Peyer's patch (tissue), 4 donors: ENCODE measurements at regions not wholly inside any gene's neighbourhood (a gene's known extent, or its start where the extent isn't known, plus 50 kb on each side); places are given as distances from the start of the nearest gene placed in this dataset.

Source experiments
- CTCF ChIP-seq, 6 experiments: fragments of 450-650 bp in 4 of 6; fragments of 200-600 bp in 2 of 6; sonication (generic) in 1 of 6; IDR thresholded peaks; one replicate each; pipeline ENCODE4 v1.5.1; 2017 to 2019; ENCODE audit warnings: antibody characterized with exemption in 6 of 6, mild to moderate bottlenecking in 3 of 6, moderate library complexity in 1 of 6
- POLR2A ChIP-seq, 2 donors: fragments of 450-650 bp; IDR thresholded peaks; one replicate each; pipeline ENCODE4 v1.5.1; 2017; ENCODE audit warnings: antibody characterized with exemption in 2 of 2, mild to moderate bottlenecking in 2 of 2, moderate library complexity in 2 of 2

- TF ChIP-seq CTCF (IDR thresholded peaks at IDR 0.05) (no peak), POLR2A (IDR thresholded peaks at IDR 0.05) (no peak)
These were observed 238.6 kb upstream of the SLC8A1 start for GRCh38 chr2:40690525-40690924.
